ENCODE measurements at regions not wholly inside any gene's neighbourhood (a gene's known extent, or its start where the extent isn't known, plus 50 kb on each side); places are given as distances from the start of the nearest gene placed in this dataset.

GRCh38 chr17:69874175-69874670 lies 200.8 kb upstream of the KCNJ16 start:
- ChIA-PET CTCF (ENCODE audit: partially characterized antibody) (no interaction called here), POLR2A (ENCODE audit: partially characterized antibody) (no interaction called here)
- Mint-ChIP-seq H3K27ac (no peak overlapping the region), H3K4me1 (no peaks in the 10 kb centered on the region), H3K4me3 (no peak overlapping the region), H3K36me3 (no peaks in the 10 kb centered on the region), H3K27me3 (no peaks in the 10 kb centered on the region), H3K9me3 (peaks cover 0 to 11% (median 2%) of the 10 kb centered on the region in 8 donors)
- Histone ChIP-seq H3K27me3 (ENCODE audit: insufficient read depth, low read length) (no peaks in the 10 kb centered on the region), H3K4me1 (ENCODE audit: insufficient read depth, low read length) (no peaks in the 10 kb centered on the region), H3K27ac (ENCODE audit: low read depth, low read length) (no peak overlapping the region), H3K36me3 (ENCODE audit: insufficient read depth, low read length) (no peaks in the 10 kb centered on the region), H3K4me3 (ENCODE audit: low read length in 2 of 2) (no peak overlapping the region), H3K9me3 (ENCODE audit: control insufficient read depth in 1 of 2, low read length in 2 of 2) (no peaks in the 10 kb centered on the region)
- intact Hi-C loops (cut with micrococcal nuclease): no loop called here
- no peak for DNase-seq

DNA sequence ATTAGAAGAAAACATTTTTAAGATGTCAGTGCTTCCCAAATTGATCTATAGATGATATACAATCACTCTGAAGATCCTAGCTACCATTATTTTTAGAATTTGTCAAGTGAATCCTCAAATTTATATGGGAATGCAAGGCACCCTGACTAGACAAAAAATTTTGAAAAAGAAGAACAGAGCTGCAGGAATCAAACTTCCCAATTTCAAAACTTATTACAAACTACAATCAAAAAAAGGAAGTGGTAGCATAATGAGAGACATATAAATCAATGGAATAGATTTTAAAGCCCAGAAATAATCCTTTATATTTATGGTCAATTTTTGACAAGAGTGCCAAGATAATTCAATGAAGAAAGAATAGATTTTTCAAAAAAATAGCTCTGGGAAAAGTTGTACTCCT lies 198.3 kb upstream of the KCNJ16 start:
- ChIA-PET CTCF (ENCODE audit: partially characterized antibody) (no interaction called here), POLR2A (ENCODE audit: partially characterized antibody) (no interaction called here)
- intact Hi-C loops (cut with micrococcal nuclease): no loop called here
- DNase-seq: no peak
- no peak overlapping the region for H3K4me3 ChIP-seq (ENCODE audit: low read length in 2 of 2)
- H3K4me1 ChIP-seq (ENCODE audit: insufficient read depth, low read length): no peaks in the 10 kb centered on the region
- no peaks in the 10 kb centered on the region for H3K36me3 ChIP-seq (ENCODE audit: insufficient read depth, low read length)
- H3K27me3 ChIP-seq (ENCODE audit: insufficient read depth, low read length): no peaks in the 10 kb centered on the region
- no peak overlapping the region for H3K27ac ChIP-seq (ENCODE audit: low read depth, low read length)
- Mint-ChIP-seq H3K4me1 (no peaks in the 10 kb centered on the region), H3K4me3 (no peak overlapping the region), H3K9me3 (peaks cover 0 to 9% (median 2%) of the 10 kb centered on the region in 8 donors), H3K27me3 (no peaks in the 10 kb centered on the region), H3K36me3 (no peaks in the 10 kb centered on the region), H3K27ac (no peak overlapping the region)
- no peaks in the 10 kb centered on the region for H3K9me3 ChIP-seq (ENCODE audit: control insufficient read depth in 1 of 2, low read length in 2 of 2)

GRCh38 chr17:69878661-69879060 lies 196.4 kb upstream of the KCNJ16 start:
- no peaks in the 10 kb centered on the region for H3K36me3 ChIP-seq (ENCODE audit: insufficient read depth, low read length)
- H3K27ac ChIP-seq (ENCODE audit: low read depth, low read length): no peak overlapping the region
- POLR2A ChIA-PET (ENCODE audit: partially characterized antibody): no interaction called here
- Mint-ChIP-seq H3K27ac (no peak overlapping the region), H3K27me3 (no peaks in the 10 kb centered on the region), H3K4me1 (no peaks in the 10 kb centered on the region), H3K4me3 (no peak overlapping the region), H3K9me3 (peaks cover 0 to 7% (median under 1%) of the 10 kb centered on the region in 8 donors), H3K36me3 (no peaks in the 10 kb centered on the region)
- DNase-seq: no peak
- H3K9me3 ChIP-seq (ENCODE audit: control insufficient read depth in 1 of 2, low read length in 2 of 2): no peaks in the 10 kb centered on the region
- no peaks in the 10 kb centered on the region for H3K27me3 ChIP-seq (ENCODE audit: insufficient read depth, low read length)
- CTCF ChIA-PET (ENCODE audit: partially characterized antibody): no interaction called here
- no peak overlapping the region for H3K4me3 ChIP-seq (ENCODE audit: low read length in 2 of 2)
- no peaks in the 10 kb centered on the region for H3K4me1 ChIP-seq (ENCODE audit: insufficient read depth, low read length)
- intact Hi-C loops (cut with micrococcal nuclease): no loop called here

GRCh38 chr17:69879576-69879975 lies 195.4 kb upstream of the KCNJ16 start:
- H3K4me3 Mint-ChIP-seq: no peak overlapping the region
- no peaks in the 10 kb centered on the region for H3K27me3 Mint-ChIP-seq
- Histone ChIP-seq H3K27me3 (ENCODE audit: insufficient read depth, low read length) (no peaks in the 10 kb centered on the region), H3K36me3 (ENCODE audit: insufficient read depth, low read length) (no peaks in the 10 kb centered on the region), H3K4me1 (ENCODE audit: insufficient read depth, low read length) (no peaks in the 10 kb centered on the region), H3K4me3 (ENCODE audit: low read length in 2 of 2) (no peak overlapping the region), H3K27ac (ENCODE audit: low read depth, low read length) (no peak overlapping the region), H3K9me3 (ENCODE audit: control insufficient read depth in 1 of 2, low read length in 2 of 2) (no peaks in the 10 kb centered on the region)
- ChIA-PET POLR2A (ENCODE audit: partially characterized antibody) (no interaction called here), CTCF (ENCODE audit: partially characterized antibody) (no interaction called here)
- no peak overlapping the region for H3K27ac Mint-ChIP-seq
- no peaks in the 10 kb centered on the region for H3K36me3 Mint-ChIP-seq
- no peaks in the 10 kb centered on the region for H3K4me1 Mint-ChIP-seq
- intact Hi-C loops (cut with micrococcal nuclease): no loop called here
- peaks cover 0 to 6% (median under 1%) of the 10 kb centered on the region in 8 donors for H3K9me3 Mint-ChIP-seq
- no peak for DNase-seq

- no peak overlapping the region for H3K4me3 ChIP-seq (ENCODE audit: low read length in 2 of 2)
- no peaks in the 10 kb centered on the region for H3K4me1 ChIP-seq (ENCODE audit: insufficient read depth, low read length)
- CTCF ChIA-PET (ENCODE audit: partially characterized antibody): no interaction called here
- no peak overlapping the region for H3K27ac Mint-ChIP-seq
- H3K9me3 ChIP-seq (ENCODE audit: control insufficient read depth in 1 of 2, low read length in 2 of 2): no peaks in the 10 kb centered on the region
- DNase-seq: no peak
- H3K36me3 Mint-ChIP-seq: no peaks in the 10 kb centered on the region
- H3K36me3 ChIP-seq (ENCODE audit: insufficient read depth, low read length): no peaks in the 10 kb centered on the region
- no peaks in the 10 kb centered on the region for H3K27me3 ChIP-seq (ENCODE audit: insufficient read depth, low read length)
- POLR2A ChIA-PET (ENCODE audit: partially characterized antibody): no interaction called here
- no peak overlapping the region for H3K4me3 Mint-ChIP-seq
- no peaks in the 10 kb centered on the region for H3K4me1 Mint-ChIP-seq
- H3K27me3 Mint-ChIP-seq: no peaks in the 10 kb centered on the region
- intact Hi-C loops (cut with micrococcal nuclease): no loop called here
- H3K27ac ChIP-seq (ENCODE audit: low read depth, low read length): no peak overlapping the region
- H3K9me3 Mint-ChIP-seq: peaks cover 0 to 4% (median under 1%) of the 10 kb centered on the region in 8 donors
Observed at GRCh38 chr17:69880591-69881112, 194.4 kb upstream of the KCNJ16 start.

GRCh38 chr17:69882281-69882680 lies 192.7 kb upstream of the KCNJ16 start:
- H3K27me3 ChIP-seq (ENCODE audit: insufficient read depth, low read length): no peaks in the 10 kb centered on the region
- no peak overlapping the region for H3K27ac ChIP-seq (ENCODE audit: low read depth, low read length)
- ChIA-PET CTCF (ENCODE audit: partially characterized antibody) (interaction anchor here (1.0 kb wide), 1 partner anchor 9 kb away, joined by 4 read pairs; no protein-coding TSS in a partner anchor), POLR2A (ENCODE audit: partially characterized antibody) (no interaction called here)
- H3K4me1 Mint-ChIP-seq: no peaks in the 10 kb centered on the region
- H3K27me3 Mint-ChIP-seq: no peaks in the 10 kb centered on the region
- intact Hi-C loops (cut with micrococcal nuclease): no loop called here
- no peak for DNase-seq
- H3K4me3 ChIP-seq (ENCODE audit: low read length in 2 of 2): no peak overlapping the region
- no peaks in the 10 kb centered on the region for H3K36me3 Mint-ChIP-seq
- H3K4me3 Mint-ChIP-seq: no peak overlapping the region
- H3K27ac Mint-ChIP-seq: no peak overlapping the region
- no peaks in the 10 kb centered on the region for H3K36me3 ChIP-seq (ENCODE audit: insufficient read depth, low read length)
- H3K9me3 Mint-ChIP-seq: peaks cover 0 to 1% (median 0%) of the 10 kb centered on the region in 8 donors
- H3K9me3 ChIP-seq (ENCODE audit: control insufficient read depth in 1 of 2, low read length in 2 of 2): no peaks in the 10 kb centered on the region
- no peaks in the 10 kb centered on the region for H3K4me1 ChIP-seq (ENCODE audit: insufficient read depth, low read length)

DNA sequence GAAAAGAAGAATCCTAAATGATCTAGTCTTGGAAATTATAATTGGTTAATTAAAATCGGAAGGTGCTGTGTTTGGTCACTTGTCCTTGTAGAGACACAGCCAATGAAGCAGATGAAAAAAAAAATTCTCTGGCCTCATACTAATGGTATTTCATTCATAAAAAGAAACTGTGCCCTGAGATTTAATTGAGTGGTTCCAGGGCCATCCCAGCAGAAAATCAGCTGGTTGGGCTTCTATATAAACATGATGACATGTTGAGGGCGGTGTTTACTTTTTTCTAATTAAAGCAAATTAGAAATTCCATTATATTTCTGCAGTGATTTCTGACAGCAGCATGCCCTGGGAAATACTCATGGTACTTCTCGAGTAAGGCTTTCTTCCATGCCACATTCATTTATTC lies 191.9 kb upstream of the KCNJ16 start:
- H3K27me3 ChIP-seq (ENCODE audit: insufficient read depth, low read length): no peaks in the 10 kb centered on the region
- H3K36me3 ChIP-seq (ENCODE audit: insufficient read depth, low read length): no peaks in the 10 kb centered on the region
- Mint-ChIP-seq H3K4me1 (no peaks in the 10 kb centered on the region), H3K27me3 (no peaks in the 10 kb centered on the region), H3K27ac (no peak overlapping the region), H3K9me3 (peaks cover 0 to 1% (median 0%) of the 10 kb centered on the region in 8 donors), H3K4me3 (no peak overlapping the region), H3K36me3 (no peaks in the 10 kb centered on the region)
- no peak overlapping the region for H3K27ac ChIP-seq (ENCODE audit: low read depth, low read length)
- POLR2A ChIA-PET (ENCODE audit: partially characterized antibody): no interaction called here
- intact Hi-C loops (cut with micrococcal nuclease): no loop called here
- DNase-seq: no peak
- no peak overlapping the region for H3K4me3 ChIP-seq (ENCODE audit: low read length in 2 of 2)
- no peaks in the 10 kb centered on the region for H3K4me1 ChIP-seq (ENCODE audit: insufficient read depth, low read length)
- CTCF ChIA-PET (ENCODE audit: partially characterized antibody): no interaction called here
- no peaks in the 10 kb centered on the region for H3K9me3 ChIP-seq (ENCODE audit: control insufficient read depth in 1 of 2, low read length in 2 of 2)

- DNase-seq: no peak
- no peaks in the 10 kb centered on the region for H3K4me1 Mint-ChIP-seq
- intact Hi-C loops (cut with micrococcal nuclease): no loop called here
- H3K27ac Mint-ChIP-seq: no peak overlapping the region
- POLR2A ChIA-PET (ENCODE audit: partially characterized antibody): no interaction called here
- CTCF ChIA-PET (ENCODE audit: partially characterized antibody): no interaction called here
- H3K27me3 ChIP-seq (ENCODE audit: insufficient read depth, low read length): no peaks in the 10 kb centered on the region
- H3K27ac ChIP-seq (ENCODE audit: low read depth, low read length): no peak overlapping the region
- H3K4me3 Mint-ChIP-seq: no peak overlapping the region
- no peaks in the 10 kb centered on the region for H3K36me3 Mint-ChIP-seq
- no peak overlapping the region for H3K4me3 ChIP-seq (ENCODE audit: low read length in 2 of 2)
- no peaks in the 10 kb centered on the region for H3K27me3 Mint-ChIP-seq
- no peaks in the 10 kb centered on the region for H3K9me3 ChIP-seq (ENCODE audit: control insufficient read depth in 1 of 2, low read length in 2 of 2)
- H3K4me1 ChIP-seq (ENCODE audit: insufficient read depth, low read length): no peaks in the 10 kb centered on the region
- no peaks in the 10 kb centered on the region for H3K36me3 ChIP-seq (ENCODE audit: insufficient read depth, low read length)
- peaks cover 0 to 1% (median 0%) of the 10 kb centered on the region in 8 donors for H3K9me3 Mint-ChIP-seq
Observed at GRCh38 chr17:69884356-69884755, 190.7 kb upstream of the KCNJ16 start.
